ENCODE measurements at regions not wholly inside any gene's neighbourhood (a gene's known extent, or its start where the extent isn't known, plus 50 kb on each side); places are given as distances from the start of the nearest gene placed in this dataset.

- no peaks in the 10 kb centered on the region for H3K36me3 ChIP-seq
- H3K27me3 ChIP-seq (replicated peaks in 1 of 7) = no peaks in the 10 kb centered on the region
- H3K4me1 ChIP-seq = no peaks in the 10 kb centered on the region
- no peak overlapping the region for H3K4me3 ChIP-seq
- intact Hi-C loops (cut with DNase I; ENCODE audit: low total_unique reads) = no loop called here
- no peak overlapping the region for H3K27ac ChIP-seq
- 43 to 71% (median 57%) methylated on average over 2 of the region's 2 CpGs for WGBS, 5 donors
- no peak for DNase-seq
- TF ChIP-seq POLR2A (IDR thresholded peaks at IDR 0.05) = no peak
- no peak for TF ChIP-seq POLR2AphosphoS5 (IDR thresholded peaks at IDR 0.05)
- TF ChIP-seq CTCF (IDR thresholded peaks at IDR 0.05 in 8 of 11, conservative IDR thresholded peaks at IDR 0.05 in 3 of 11) = no peak
- H3K9me3 ChIP-seq = no peaks in the 10 kb centered on the region
Observed at GRCh38 chr1:168821434-168821833, 92.4 kb upstream of the DPT start.

- no peak overlapping the region for H3K4me3 ChIP-seq
- H3K9me3 ChIP-seq = no peaks in the 10 kb centered on the region
- WGBS, 5 donors = 77 to 93% (median 86%) methylated on average over 2 of the region's 2 CpGs
- no peaks in the 10 kb centered on the region for H3K36me3 ChIP-seq
- H3K27me3 ChIP-seq (replicated peaks in 1 of 7) = no peaks in the 10 kb centered on the region
- TF ChIP-seq POLR2A (IDR thresholded peaks at IDR 0.05) (no peak), POLR2AphosphoS5 (IDR thresholded peaks at IDR 0.05) (no peak), CTCF (IDR thresholded peaks at IDR 0.05 in 8 of 11, conservative IDR thresholded peaks at IDR 0.05 in 3 of 11) (no peak)
- H3K4me1 ChIP-seq = no peaks in the 10 kb centered on the region
- no peak overlapping the region for H3K27ac ChIP-seq
- intact Hi-C loops (cut with DNase I; ENCODE audit: low total_unique reads) = no loop called here
- no peak for DNase-seq
Observed at GRCh38 chr1:168822911-168823310, 93.9 kb upstream of the DPT start.

- H3K27ac ChIP-seq = no peak overlapping the region
- 87 to 91% (median 89%) methylated on average over 4 of the region's 4 CpGs for WGBS, 5 donors
- H3K27me3 ChIP-seq (replicated peaks in 1 of 7) = no peaks in the 10 kb centered on the region
- no peak overlapping the region for H3K4me3 ChIP-seq
- intact Hi-C loops (cut with DNase I; ENCODE audit: low total_unique reads) = no loop called here
- H3K36me3 ChIP-seq = no peaks in the 10 kb centered on the region
- no peak for DNase-seq
- no peaks in the 10 kb centered on the region for H3K4me1 ChIP-seq
- H3K9me3 ChIP-seq = no peaks in the 10 kb centered on the region
- TF ChIP-seq POLR2AphosphoS5 (IDR thresholded peaks at IDR 0.05) (no peak), CTCF (IDR thresholded peaks at IDR 0.05 in 8 of 11, conservative IDR thresholded peaks at IDR 0.05 in 3 of 11) (no peak), POLR2A (IDR thresholded peaks at IDR 0.05) (no peak)
Observed at GRCh38 chr1:168823988-168824387, 95.0 kb upstream of the DPT start.

GRCh38 chr1:168824418-168825065, 95.5 kb upstream of the DPT start:
- no peak for TF ChIP-seq CTCF (IDR thresholded peaks at IDR 0.05 in 8 of 11, conservative IDR thresholded peaks at IDR 0.05 in 3 of 11)
- no peak for TF ChIP-seq POLR2AphosphoS5 (IDR thresholded peaks at IDR 0.05)
- no peak for TF ChIP-seq POLR2A (IDR thresholded peaks at IDR 0.05)

More at GRCh38 chr1:168824418-168825065, 95.5 kb upstream of the DPT start:
- intact Hi-C loops (cut with DNase I; ENCODE audit: low total_unique reads) = no loop called here
- H3K4me3 ChIP-seq = no peak overlapping the region
- no peaks in the 10 kb centered on the region for H3K36me3 ChIP-seq
- no peaks in the 10 kb centered on the region for H3K9me3 ChIP-seq
- H3K4me1 ChIP-seq = no peaks in the 10 kb centered on the region
- no peaks in the 10 kb centered on the region for H3K27me3 ChIP-seq (replicated peaks in 1 of 7)
- DNase-seq = no peak
- H3K27ac ChIP-seq = no peak overlapping the region
- WGBS, 5 donors = 79 to 91% (median 86%) methylated on average over 2 of the region's 2 CpGs
